Skeletal muscle satellite cell (primary cell): ENCODE measurements at regions not wholly inside any gene's neighbourhood (a gene's known extent, or its start where the extent isn't known, plus 50 kb on each side); places are given as distances from the start of the nearest gene placed in this dataset.
A peak's percentile ranks its signal among the peaks of the same experiment; 100 is the strongest.
"Not testable (repeated sequence)": the region's sequence is repeated elsewhere in the genome, so short reads cannot be mapped to it uniquely, and the experiment has no call there.

Experiments used
- H3K27me3 ChIP-seq: 2 replicates; pipeline ENCODE4 v1.7.0; 2013; ENCODE audit warnings: low read length; ENCODE audit not compliant: control insufficient read depth, insufficient read depth
- H3K36me3 ChIP-seq: 2 replicates; pipeline ENCODE4 v1.7.0; 2013; ENCODE audit warnings: mild to moderate bottlenecking, control low read depth, low read length; ENCODE audit not compliant: insufficient read depth
- H3K4me1 ChIP-seq: 2 replicates; pipeline ENCODE4 v1.7.0; 2013; ENCODE audit warnings: low read length; ENCODE audit not compliant: control insufficient read depth, insufficient read depth
- H3K4me2 ChIP-seq: 2 replicates; pipeline ENCODE4 v1.7.0; 2013; ENCODE audit warnings: mild to moderate bottlenecking, low read length
- H3K4me3 ChIP-seq: 2 replicates; pipeline ENCODE4 v1.7.0; 2013; ENCODE audit warnings: low read length
- H3K9ac ChIP-seq: 2 replicates; pipeline ENCODE4 v1.7.0; 2013; ENCODE audit warnings: mild to moderate bottlenecking, low read depth, low read length, moderate library complexity
- H3K9me3 ChIP-seq: replicated peaks from 2 replicates; pipeline ENCODE4 v1.7.0; 2013; ENCODE audit warnings: mild to moderate bottlenecking, control low read depth, low read length

- H3K36me3 ChIP-seq, result no peaks in the 10 kb centered on the region
Measured at GRCh38 chr6:121597654-121598053, 162.2 kb downstream of the GJA1 start.

GRCh38 chr6:121599331-121599730 lies 163.9 kb downstream of the GJA1 start:
- not testable (repeated sequence) for H3K9ac ChIP-seq, H3K27me3 ChIP-seq, H3K9me3 ChIP-seq, H3K4me3 ChIP-seq, H3K4me2 ChIP-seq, H3K36me3 ChIP-seq
- H3K4me1 ChIP-seq, result peaks cover 11% of the 10 kb centered on the region

More at GRCh38 chr6:121597654-121598053, 162.2 kb downstream of the GJA1 start:
- no peaks in the 10 kb centered on the region for H3K27me3 ChIP-seq
- H3K9ac ChIP-seq, result no peak overlapping the region
- H3K9me3 ChIP-seq, result no peaks in the 10 kb centered on the region
- H3K4me3 ChIP-seq, result no peak overlapping the region
- H3K4me1 ChIP-seq, result peaks cover 11% of the 10 kb centered on the region
- peak overlapping the region; percentile 3 for H3K4me2 ChIP-seq

GRCh38 chr6:121600389-121601168 lies 165.1 kb downstream of the GJA1 start:
- Histone ChIP-seq H3K36me3 (no peaks in the 10 kb centered on the region), H3K9me3 (no peaks in the 10 kb centered on the region), H3K4me3 (no peak overlapping the region), H3K4me2 (no peak overlapping the region), H3K9ac (no peak overlapping the region), H3K4me1 (peaks cover 11% of the 10 kb centered on the region), H3K27me3 (no peaks in the 10 kb centered on the region)

GRCh38 chr6:121603486-121603885 lies 168.0 kb downstream of the GJA1 start:
- Histone ChIP-seq H3K4me1 (no peaks in the 10 kb centered on the region), H3K9me3 (no peaks in the 10 kb centered on the region), H3K27me3 (no peaks in the 10 kb centered on the region), H3K4me3 (no peak overlapping the region), H3K4me2 (no peak overlapping the region), H3K9ac (no peak overlapping the region), H3K36me3 (no peaks in the 10 kb centered on the region)

GRCh38 chr6:121607721-121608120 lies 172.3 kb downstream of the GJA1 start:
- H3K4me3 ChIP-seq, result no peak overlapping the region
- no peak overlapping the region for H3K9ac ChIP-seq
- no peak overlapping the region for H3K4me2 ChIP-seq
- H3K27me3 ChIP-seq, result no peaks in the 10 kb centered on the region
- H3K36me3 ChIP-seq, result no peaks in the 10 kb centered on the region
- no peaks in the 10 kb centered on the region for H3K4me1 ChIP-seq
- H3K9me3 ChIP-seq, result no peaks in the 10 kb centered on the region

GRCh38 chr6:121608270-121608669 lies 172.8 kb downstream of the GJA1 start:
- no peaks in the 10 kb centered on the region for H3K36me3 ChIP-seq
- H3K4me3 ChIP-seq, result no peak overlapping the region
- no peak overlapping the region for H3K9ac ChIP-seq
- H3K27me3 ChIP-seq, result no peaks in the 10 kb centered on the region
- no peak overlapping the region for H3K4me2 ChIP-seq
- no peaks in the 10 kb centered on the region for H3K4me1 ChIP-seq
- H3K9me3 ChIP-seq, result no peaks in the 10 kb centered on the region

- Histone ChIP-seq H3K4me3 (no peak overlapping the region), H3K9ac (no peak overlapping the region), H3K36me3 (no peaks in the 10 kb centered on the region), H3K4me2 (no peak overlapping the region), H3K27me3 (no peaks in the 10 kb centered on the region), H3K9me3 (no peaks in the 10 kb centered on the region), H3K4me1 (peaks cover 2% of the 10 kb centered on the region)
Measured at GRCh38 chr6:121609281-121609680, 173.8 kb downstream of the GJA1 start.

- Histone ChIP-seq H3K27me3 (no peaks in the 10 kb centered on the region), H3K4me1 (peaks cover 5% of the 10 kb centered on the region), H3K4me2 (no peak overlapping the region), H3K9me3 (no peaks in the 10 kb centered on the region), H3K4me3 (no peak overlapping the region), H3K36me3 (no peaks in the 10 kb centered on the region), H3K9ac (no peak overlapping the region)
Measured at GRCh38 chr6:121612927-121613326, 177.5 kb downstream of the GJA1 start.

GRCh38 chr6:121614115-121614514 lies 178.7 kb downstream of the GJA1 start:
- peaks cover 5% of the 10 kb centered on the region for H3K4me1 ChIP-seq
- no peaks in the 10 kb centered on the region for H3K9me3 ChIP-seq

GRCh38 chr6:121615493-121615892 lies 180.0 kb downstream of the GJA1 start:
- H3K36me3 ChIP-seq, result no peaks in the 10 kb centered on the region
- H3K4me2 ChIP-seq, result no peak overlapping the region
- no peaks in the 10 kb centered on the region for H3K9me3 ChIP-seq
- H3K4me1 ChIP-seq, result peaks cover 5% of the 10 kb centered on the region
- no peaks in the 10 kb centered on the region for H3K27me3 ChIP-seq
- H3K9ac ChIP-seq, result no peak overlapping the region
- H3K4me3 ChIP-seq, result no peak overlapping the region

More at GRCh38 chr6:121614115-121614514, 178.7 kb downstream of the GJA1 start:
- Histone ChIP-seq H3K9ac (no peak overlapping the region), H3K27me3 (no peaks in the 10 kb centered on the region), H3K4me2 (no peak overlapping the region), H3K4me3 (no peak overlapping the region), H3K36me3 (no peaks in the 10 kb centered on the region)

- H3K4me1 ChIP-seq, result peaks cover 5% of the 10 kb centered on the region
- no peak overlapping the region for H3K4me3 ChIP-seq
- H3K4me2 ChIP-seq, result no peak overlapping the region
- H3K27me3 ChIP-seq, result no peaks in the 10 kb centered on the region
- no peak overlapping the region for H3K9ac ChIP-seq
- no peaks in the 10 kb centered on the region for H3K36me3 ChIP-seq
- no peaks in the 10 kb centered on the region for H3K9me3 ChIP-seq
Measured at GRCh38 chr6:121616406-121616805, 181.0 kb downstream of the GJA1 start.

- H3K9ac ChIP-seq, result no peak overlapping the region
Measured at GRCh38 chr6:121617388-121617787, 181.9 kb downstream of the GJA1 start.

More at GRCh38 chr6:121617388-121617787, 181.9 kb downstream of the GJA1 start:
- Histone ChIP-seq H3K4me2 (no peak overlapping the region), H3K4me1 (peaks cover 5% of the 10 kb centered on the region), H3K36me3 (no peaks in the 10 kb centered on the region), H3K27me3 (no peaks in the 10 kb centered on the region), H3K9me3 (no peaks in the 10 kb centered on the region), H3K4me3 (no peak overlapping the region)
